Lower leg skin (tissue), 3 donors: ENCODE measurements at regions not wholly inside any gene's neighbourhood (a gene's known extent, or its start where the extent isn't known, plus 50 kb on each side); places are given as distances from the start of the nearest gene placed in this dataset.

Experiments used
- CTCF ChIP-seq, 3 donors: fragments of 450-650 bp; IDR thresholded peaks; one replicate each; pipeline ENCODE4 v1.5.1; 2016; ENCODE audit warnings: antibody characterized with exemption in 3 of 3, mild to moderate bottlenecking in 3 of 3, moderate library complexity in 2 of 3
- POLR2A ChIP-seq, 2 donors: fragments of 450-650 bp; IDR thresholded peaks; one replicate each; pipeline ENCODE4 v1.6.1; 2016 to 2017; ENCODE audit warnings: antibody characterized with exemption in 2 of 2, mild to moderate bottlenecking in 1 of 2, moderate library complexity in 1 of 2

- TF ChIP-seq CTCF (IDR thresholded peaks at IDR 0.05) (no peak), POLR2A (IDR thresholded peaks at IDR 0.05) (no peak)
Measured at GRCh38 chr4:134999169-134999568, 797.6 kb upstream of the PABPC4L start.
